ENCODE measurements at regions not wholly inside any gene's neighbourhood (a gene's known extent, or its start where the extent isn't known, plus 50 kb on each side); places are given as distances from the start of the nearest gene placed in this dataset.

GRCh38 chr3:95044101-95044500 lies 981.2 kb downstream of the NSUN3 start:
- no peak for TF ChIP-seq CTCF (IDR thresholded peaks at IDR 0.05; ENCODE audit: low read depth, low read length, missing control alignments)
- DNase-seq (ENCODE audit: low read depth): no peak
- H3K4me3 ChIP-seq (ENCODE audit: low read depth, low read length): no peak overlapping the region

GRCh38 chr3:95048564-95048963 lies 985.7 kb downstream of the NSUN3 start:
- no peak for DNase-seq (ENCODE audit: low read depth)
- TF ChIP-seq CTCF (IDR thresholded peaks at IDR 0.05; ENCODE audit: low read depth, low read length, missing control alignments): no peak
- no peak overlapping the region for H3K4me3 ChIP-seq (ENCODE audit: low read depth, low read length)

- H3K4me3 ChIP-seq (ENCODE audit: low read depth, low read length): no peak overlapping the region
- DNase-seq (ENCODE audit: low read depth): no peak
- no peak for TF ChIP-seq CTCF (IDR thresholded peaks at IDR 0.05; ENCODE audit: low read depth, low read length, missing control alignments)
These were observed 987.0 kb downstream of the NSUN3 start for GRCh38 chr3:95049841-95050240.

GRCh38 chr3:95055288-95055687 lies 992.4 kb downstream of the NSUN3 start:
- DNase-seq (ENCODE audit: low read depth): no peak
- no peak for TF ChIP-seq CTCF (IDR thresholded peaks at IDR 0.05; ENCODE audit: low read depth, low read length, missing control alignments)
- no peak overlapping the region for H3K4me3 ChIP-seq (ENCODE audit: low read depth, low read length)

GRCh38 chr3:95082191-95082590 lies 1019.3 kb downstream of the NSUN3 start:
- H3K4me3 ChIP-seq (ENCODE audit: low read depth, low read length): no peak overlapping the region
- no peak for DNase-seq (ENCODE audit: low read depth)
- no peak for TF ChIP-seq CTCF (IDR thresholded peaks at IDR 0.05; ENCODE audit: low read depth, low read length, missing control alignments)

GRCh38 chr3:95084738-95085137 lies 1021.9 kb downstream of the NSUN3 start:
- no peak for DNase-seq (ENCODE audit: low read depth)
- TF ChIP-seq CTCF (IDR thresholded peaks at IDR 0.05; ENCODE audit: low read depth, low read length, missing control alignments): no peak
- H3K4me3 ChIP-seq (ENCODE audit: low read depth, low read length): no peak overlapping the region

GRCh38 chr3:95088464-95088863 lies 1025.6 kb downstream of the NSUN3 start:
- TF ChIP-seq CTCF (IDR thresholded peaks at IDR 0.05; ENCODE audit: low read depth, low read length, missing control alignments): no peak
- no peak overlapping the region for H3K4me3 ChIP-seq (ENCODE audit: low read depth, low read length)
- DNase-seq (ENCODE audit: low read depth): no peak
